Parathyroid adenoma (tissue), 2 donors: ENCODE measurements at regions not wholly inside any gene's neighbourhood (a gene's known extent, or its start where the extent isn't known, plus 50 kb on each side); places are given as distances from the start of the nearest gene placed in this dataset.

Experiments used
- H2AFZ ChIP-seq: fragments of 300-600 bp; sonication (generic); one replicate; pipeline ENCODE4 v1.7.0; 2017; ENCODE audit warnings: antibody characterized with exemption, mild to moderate bottlenecking
- H3K27ac ChIP-seq: fragments of 300-600 bp; sonication (generic); one replicate; pipeline ENCODE4 v1.7.0; 2017
- H3K27me3 ChIP-seq: fragments of 300-600 bp; sonication (generic); one replicate; pipeline ENCODE4 v1.7.0; 2017; ENCODE audit warnings: low read length; ENCODE audit not compliant: control insufficient read depth, insufficient read depth
- H3K36me3 ChIP-seq: fragments of 300-600 bp; sonication (generic); one replicate; pipeline ENCODE4 v1.7.0; 2017; ENCODE audit warnings: low read length; ENCODE audit not compliant: control insufficient read depth, insufficient read depth
- H3K4me1 ChIP-seq: fragments of 300-600 bp; sonication (generic); one replicate; pipeline ENCODE4 v1.7.0; 2017; ENCODE audit warnings: control low read depth
- H3K4me2 ChIP-seq: fragments of 300-600 bp; sonication (generic); one replicate; pipeline ENCODE4 v1.7.0; 2017; ENCODE audit warnings: low read length
- H3K4me3 ChIP-seq: fragments of 300-600 bp; sonication (generic); one replicate; pipeline ENCODE4 v1.7.0; 2017; ENCODE audit warnings: low read depth, low read length
- H3K79me2 ChIP-seq: fragments of 300-600 bp; sonication (generic); one replicate; pipeline ENCODE4 v1.7.0; 2017; ENCODE audit warnings: control low read depth
- H3K9ac ChIP-seq: fragments of 300-600 bp; sonication (generic); one replicate; pipeline ENCODE4 v1.7.0; 2017; ENCODE audit warnings: mild to moderate bottlenecking
- H3K9me3 ChIP-seq: fragments of 300-600 bp; sonication (generic); one replicate; pipeline ENCODE4 v1.7.0; 2017; ENCODE audit warnings: low read length; ENCODE audit not compliant: control insufficient read depth
- CTCF ChIP-seq: fragments of 300-600 bp; sonication (generic); IDR thresholded peaks from one replicate; pipeline ENCODE4 v1.7.0; 2017; ENCODE audit warnings: antibody characterized with exemption, mild to moderate bottlenecking
- donor health status: primary hyperparathyroidism.

DNA sequence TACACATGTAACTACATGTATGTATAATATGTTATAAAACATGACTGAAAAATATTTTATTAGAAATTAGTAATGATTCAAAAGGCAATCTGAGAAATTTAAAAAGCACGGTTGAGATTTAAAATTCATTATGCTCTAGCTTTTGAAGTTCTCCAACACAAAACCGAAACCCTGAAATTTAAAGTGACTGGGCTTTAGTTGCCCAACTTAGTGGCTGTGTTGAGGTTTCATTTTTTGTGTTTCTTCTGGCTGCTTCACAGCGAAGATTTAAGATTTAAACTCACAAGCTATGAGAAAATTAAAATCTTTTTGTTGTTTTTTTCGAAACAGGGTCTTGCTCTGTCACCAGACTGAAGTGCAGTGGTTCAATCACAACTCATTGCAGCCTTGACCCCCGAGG lies 1058.7 kb downstream of the NCAM2 start:
- Histone ChIP-seq H3K9me3 (no peaks in the 10 kb centered on the region), H3K36me3 (no peaks in the 10 kb centered on the region), H3K4me1 (no peaks in the 10 kb centered on the region), H2AFZ (no peak overlapping the region), H3K27ac (no peak overlapping the region), H3K9ac (no peak overlapping the region), H3K27me3 (no peaks in the 10 kb centered on the region), H3K79me2 (no peaks in the 10 kb centered on the region), H3K4me2 (no peak overlapping the region), H3K4me3 (no peak overlapping the region)
- TF ChIP-seq CTCF, result no peak

DNA sequence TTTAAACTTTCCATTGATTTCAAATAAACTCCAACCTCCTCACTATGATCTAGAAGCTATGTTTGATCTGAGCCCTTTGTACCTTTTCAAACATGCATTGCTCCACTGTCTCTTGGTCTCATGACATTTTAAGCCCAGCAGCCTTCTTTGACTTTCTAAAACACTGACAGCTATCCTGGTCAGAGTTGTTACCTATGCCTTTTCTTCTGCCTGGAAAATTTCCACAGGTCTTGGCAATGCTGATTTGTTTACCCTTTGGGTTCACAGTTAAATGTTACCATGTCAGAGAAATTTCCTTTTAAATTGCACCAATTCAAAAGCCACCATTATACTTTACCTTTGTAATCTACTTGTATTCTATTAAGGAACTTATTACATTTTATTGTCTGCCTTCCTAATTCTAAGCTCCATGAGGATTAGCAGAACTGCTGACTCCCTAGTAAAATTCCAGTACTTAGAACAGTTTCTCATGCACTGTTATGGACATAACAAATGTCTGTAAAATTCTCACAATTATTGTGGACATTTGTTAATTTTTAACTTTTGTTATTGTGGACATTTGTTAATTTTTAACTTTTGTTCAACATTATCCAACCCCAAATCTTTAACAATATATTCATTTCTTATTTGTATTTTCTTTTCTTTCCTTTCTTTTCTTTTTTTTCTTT lies 1064.4 kb downstream of the NCAM2 start:
- H3K9ac ChIP-seq, result no peak overlapping the region
- H3K4me2 ChIP-seq, result no peak overlapping the region
- H3K4me1 ChIP-seq, result no peaks in the 10 kb centered on the region
- H3K36me3 ChIP-seq, result no peaks in the 10 kb centered on the region
- no peak for TF ChIP-seq CTCF
- H3K9me3 ChIP-seq, result no peaks in the 10 kb centered on the region
- no peaks in the 10 kb centered on the region for H3K79me2 ChIP-seq
- no peaks in the 10 kb centered on the region for H3K27me3 ChIP-seq
- no peak overlapping the region for H2AFZ ChIP-seq
- H3K4me3 ChIP-seq, result no peak overlapping the region
- H3K27ac ChIP-seq, result no peak overlapping the region

- Histone ChIP-seq H3K27me3 (no peaks in the 10 kb centered on the region), H2AFZ (no peak overlapping the region), H3K9ac (no peak overlapping the region), H3K79me2 (no peaks in the 10 kb centered on the region), H3K36me3 (no peaks in the 10 kb centered on the region), H3K27ac (no peak overlapping the region), H3K4me2 (no peak overlapping the region), H3K4me1 (no peaks in the 10 kb centered on the region), H3K4me3 (no peak overlapping the region), H3K9me3 (no peaks in the 10 kb centered on the region)
- no peak for TF ChIP-seq CTCF
Observed at GRCh38 chr21:22063140-22063539, 1064.9 kb downstream of the NCAM2 start.

- Histone ChIP-seq H2AFZ (no peak overlapping the region), H3K4me2 (no peak overlapping the region), H3K9ac (no peak overlapping the region), H3K36me3 (no peaks in the 10 kb centered on the region), H3K4me3 (no peak overlapping the region), H3K27ac (no peak overlapping the region), H3K27me3 (no peaks in the 10 kb centered on the region), H3K4me1 (no peaks in the 10 kb centered on the region), H3K9me3 (no peaks in the 10 kb centered on the region), H3K79me2 (no peaks in the 10 kb centered on the region)
- TF ChIP-seq CTCF, result no peak
Observed at GRCh38 chr21:22076471-22076870, 1078.3 kb downstream of the NCAM2 start.

GRCh38 chr21:22083899-22084298 lies 1085.7 kb downstream of the NCAM2 start:
- no peaks in the 10 kb centered on the region for H3K27me3 ChIP-seq
- H3K9ac ChIP-seq, result no peak overlapping the region
- H3K27ac ChIP-seq, result no peak overlapping the region
- no peaks in the 10 kb centered on the region for H3K36me3 ChIP-seq
- H3K79me2 ChIP-seq, result no peaks in the 10 kb centered on the region
- TF ChIP-seq CTCF, result no peak
- H3K4me1 ChIP-seq, result no peaks in the 10 kb centered on the region
- no peak overlapping the region for H3K4me2 ChIP-seq
- H2AFZ ChIP-seq, result no peak overlapping the region
- H3K9me3 ChIP-seq, result no peaks in the 10 kb centered on the region
- no peak overlapping the region for H3K4me3 ChIP-seq
